Esophagus squamous epithelium (tissue), 5 donors: ENCODE measurements at regions not wholly inside any gene's neighbourhood (a gene's known extent, or its start where the extent isn't known, plus 50 kb on each side); places are given as distances from the start of the nearest gene placed in this dataset.

Experiments
- DNase-seq: peaks from one replicate; lab custom pipeline; 2025; lab: John Stamatoyannopoulos, UW
- H3K27ac ChIP-seq, 4 donors: fragments of 200-600 bp; sonication (generic); one replicate each; pipeline ENCODE4 v1.5.1; 2016 to 2019; ENCODE audit warnings: mild to moderate bottlenecking in 1 of 4
- H3K27me3 ChIP-seq, 4 donors: fragments of 200-600 bp; sonication (generic); 1 replicate in 3 of 4; 2 replicates in 1 of 4; pipeline versions ENCODE4 v1.5.1 to v1.6.0; 2017 to 2021; ENCODE audit warnings: antibody characterized with exemption in 1 of 4
- H3K36me3 ChIP-seq, 3 donors: fragments of 200-600 bp; sonication (generic); one replicate each; pipeline ENCODE4 v1.5.1; 2016 to 2019
- H3K4me1 ChIP-seq, 3 donors: fragments of 200-600 bp; sonication (generic); one replicate each; pipeline ENCODE4 v1.5.1; 2017 to 2019
- H3K4me3 ChIP-seq, 4 donors: fragments of 200-600 bp; sonication (generic); 1 replicate in 3 of 4; 2 replicates in 1 of 4; pipeline ENCODE4 v1.5.1; 2016 to 2019; ENCODE audit warnings: mild to moderate bottlenecking in 2 of 4, moderate library complexity in 1 of 4
- H3K9me3 ChIP-seq, 3 donors: fragments of 200-600 bp; sonication (generic); one replicate each; pipeline ENCODE4 v1.5.1; 2016 to 2019
- CTCF ChIP-seq, 6 experiments: fragments of 450-650 bp in 4 of 6; fragments of 200-600 bp in 2 of 6; sonication (generic) in 2 of 6; IDR thresholded peaks; one replicate each; pipeline ENCODE4 v1.5.1; 2016 to 2019; ENCODE audit warnings: antibody characterized with exemption in 6 of 6, mild to moderate bottlenecking in 4 of 6, moderate library complexity in 4 of 6
- POLR2A ChIP-seq, 4 donors: fragments of 450-650 bp; IDR thresholded peaks; one replicate each; pipeline ENCODE4 v1.6.1; 2017; ENCODE audit warnings: antibody characterized with exemption in 4 of 4, mild to moderate bottlenecking in 4 of 4, moderate library complexity in 3 of 4
- WGBS, 2 donors: methylation state at CpG; one replicate each; pipeline ENCODE4 v1.1.5; 2018; 5-methylcytosine and 5-hydroxymethylcytosine counted together
- intact Hi-C: fragments of 100-400 bp; cut with DNase I; formaldehyde crosslinking; loops from one replicate; pipeline ENCODE4 v1.15.0; 2022
- donor health status: DM: yes; HTN: yes; CAD: no.

DNA sequence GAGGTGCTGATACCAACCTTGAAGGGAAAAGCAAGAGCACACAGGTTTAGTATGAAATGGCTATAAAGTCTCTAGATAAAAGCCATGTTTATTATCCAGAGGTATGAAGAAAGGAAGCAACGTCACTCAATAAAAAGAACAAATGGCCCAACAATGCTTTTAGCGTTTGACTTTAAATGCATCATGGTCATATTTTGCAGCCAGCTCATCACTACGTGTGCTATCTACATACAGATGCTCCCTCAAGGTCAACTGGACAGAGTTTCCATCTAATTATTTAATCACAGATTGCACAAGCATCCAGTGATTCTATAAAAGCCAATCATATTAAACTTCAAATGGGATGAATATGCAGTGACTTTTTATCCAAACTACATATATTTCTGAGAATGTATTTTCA is 127.6 kb upstream of the SYNDIG1 start:
- WGBS, 2 donors = 78 to 81% methylated on average over 3 of the region's 3 CpGs
- Histone ChIP-seq H3K4me3 (no peak overlapping the region), H3K36me3 (no peaks in the 10 kb centered on the region), H3K27ac (no peak overlapping the region), H3K9me3 (no peaks in the 10 kb centered on the region), H3K4me1 (no peaks in the 10 kb centered on the region), H3K27me3 (no peaks in the 10 kb centered on the region)
- intact Hi-C loops = no loop called here
- TF ChIP-seq CTCF (IDR thresholded peaks at IDR 0.05) (no peak), POLR2A (IDR thresholded peaks at IDR 0.05) (no peak)
- DNase-seq = no peak

- Histone ChIP-seq H3K4me1 (no peaks in the 10 kb centered on the region), H3K9me3 (no peaks in the 10 kb centered on the region), H3K36me3 (no peaks in the 10 kb centered on the region), H3K4me3 (no peak overlapping the region), H3K27me3 (no peaks in the 10 kb centered on the region), H3K27ac (no peak overlapping the region)
- TF ChIP-seq POLR2A (IDR thresholded peaks at IDR 0.05) (no peak), CTCF (IDR thresholded peaks at IDR 0.05) (no peak)
- WGBS, 2 donors = 95 to 100% methylated on average over 1 to 2 of the region's 2 CpGs
- DNase-seq = no peak
- intact Hi-C loops = no loop called here
Observed at GRCh38 chr20:24340933-24341332, 128.5 kb upstream of the SYNDIG1 start.

- TF ChIP-seq POLR2A (IDR thresholded peaks at IDR 0.05) = no peak
- no peak for TF ChIP-seq CTCF (IDR thresholded peaks at IDR 0.05)
- DNase-seq = no peak
- H3K9me3 ChIP-seq = no peaks in the 10 kb centered on the region
- no peaks in the 10 kb centered on the region for H3K36me3 ChIP-seq
- no peaks in the 10 kb centered on the region for H3K4me1 ChIP-seq
- H3K4me3 ChIP-seq = no peak overlapping the region
- intact Hi-C loops = no loop called here
- H3K27ac ChIP-seq = no peak overlapping the region
- H3K27me3 ChIP-seq = no peaks in the 10 kb centered on the region
- WGBS, 2 donors = 43 to 55% methylated on average over 5 of the region's 5 CpGs
Observed at GRCh38 chr20:24339210-24339641, 130.2 kb upstream of the SYNDIG1 start.

- no peaks in the 10 kb centered on the region for H3K27me3 ChIP-seq
- no peaks in the 10 kb centered on the region for H3K9me3 ChIP-seq
- no peaks in the 10 kb centered on the region for H3K4me1 ChIP-seq
- H3K4me3 ChIP-seq = no peak overlapping the region
- TF ChIP-seq CTCF (IDR thresholded peaks at IDR 0.05) = no peak
- no peak for TF ChIP-seq POLR2A (IDR thresholded peaks at IDR 0.05)
- no peak for DNase-seq
- intact Hi-C loops = no loop called here
- no peak overlapping the region for H3K27ac ChIP-seq
- no peaks in the 10 kb centered on the region for H3K36me3 ChIP-seq
- WGBS, 2 donors = 79 to 84% methylated on average over 2 to 4 of the region's 5 CpGs
Observed at GRCh38 chr20:24337551-24337950, 131.9 kb upstream of the SYNDIG1 start.

GRCh38 chr20:24337069-24337468 is 132.4 kb upstream of the SYNDIG1 start:
- DNase-seq = no peak
- Histone ChIP-seq H3K36me3 (no peaks in the 10 kb centered on the region), H3K4me1 (no peaks in the 10 kb centered on the region), H3K27me3 (no peaks in the 10 kb centered on the region), H3K27ac (no peak overlapping the region), H3K4me3 (no peak overlapping the region), H3K9me3 (no peaks in the 10 kb centered on the region)
- intact Hi-C loops = no loop called here
- 28 to 49% methylated on average over 4 of the region's 4 CpGs for WGBS, 2 donors
- TF ChIP-seq POLR2A (IDR thresholded peaks at IDR 0.05) (no peak), CTCF (IDR thresholded peaks at IDR 0.05) (no peak)
